ENCODE measurements at regions not wholly inside any gene's neighbourhood (a gene's known extent, or its start where the extent isn't known, plus 50 kb on each side); places are given as distances from the start of the nearest gene placed in this dataset.
"Not testable (repeated sequence)": the region's sequence is repeated elsewhere in the genome, so short reads cannot be mapped to it uniquely, and the experiment has no call there.

- no peak for DNase-seq
Measured at GRCh38 chr12:102344691-102345090, 135.7 kb downstream of the IGF1 start.

GRCh38 chr12:102343361-102344121 lies 136.8 kb downstream of the IGF1 start:
- DNase-seq: peak; percentile 94

DNA sequence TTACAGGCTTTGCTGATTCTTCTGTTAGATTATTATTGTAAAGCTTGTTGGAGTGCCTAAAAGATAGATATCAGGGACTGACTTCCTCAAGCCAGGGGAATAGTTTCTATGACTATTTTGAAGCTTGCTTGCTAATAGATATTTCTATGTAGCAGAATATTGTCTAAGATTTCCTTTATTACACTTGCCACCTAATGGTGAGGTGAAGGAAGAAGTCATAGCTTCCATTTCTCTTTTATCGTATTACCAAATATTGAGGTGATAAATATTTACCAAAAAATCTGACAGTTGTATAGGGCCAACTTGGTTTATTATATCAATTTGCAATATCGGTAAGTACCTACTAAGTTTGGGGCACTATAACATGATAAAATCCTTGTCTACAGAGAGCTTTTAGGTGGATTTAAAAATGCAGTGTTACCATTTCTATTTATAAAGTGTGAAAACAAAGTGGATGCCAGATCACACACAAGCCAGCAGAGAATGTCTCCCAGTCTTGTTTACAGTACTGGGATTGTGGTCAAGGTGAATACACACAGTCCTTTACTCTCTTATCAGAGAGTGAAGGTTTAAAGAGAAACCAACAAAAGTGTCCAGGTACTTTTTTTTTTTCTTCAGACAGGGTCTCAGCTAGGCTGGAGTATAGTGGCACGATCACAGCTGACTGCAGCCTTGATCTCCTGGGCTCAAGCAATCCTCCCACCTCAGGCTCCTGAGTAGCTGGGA lies 137.9 kb downstream of the IGF1 start:
- no peak for DNase-seq

GRCh38 chr12:102334765-102335164 lies 137.1 kb upstream of the PMCH start:
- DNase-seq: no peak

DNA sequence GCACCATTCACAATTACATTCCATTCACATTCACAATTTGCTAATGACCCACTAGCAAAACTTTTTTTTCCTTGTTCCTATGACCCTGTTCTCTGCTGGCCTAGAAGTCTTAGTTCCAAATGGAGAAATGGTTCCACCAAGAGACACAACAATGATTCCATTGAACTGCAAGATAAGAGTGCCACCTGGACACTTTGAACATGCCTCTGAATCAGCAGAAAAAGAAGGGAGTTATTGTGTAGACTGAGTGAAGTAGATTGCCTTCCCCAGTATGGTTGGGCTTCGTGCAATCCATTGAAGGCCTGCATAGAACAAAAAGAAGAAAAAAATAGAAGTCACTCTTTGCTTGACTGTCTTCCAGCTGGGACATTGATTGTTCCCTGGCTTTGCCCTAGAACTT lies 133.8 kb upstream of the PMCH start:
- no peak for DNase-seq

DNA sequence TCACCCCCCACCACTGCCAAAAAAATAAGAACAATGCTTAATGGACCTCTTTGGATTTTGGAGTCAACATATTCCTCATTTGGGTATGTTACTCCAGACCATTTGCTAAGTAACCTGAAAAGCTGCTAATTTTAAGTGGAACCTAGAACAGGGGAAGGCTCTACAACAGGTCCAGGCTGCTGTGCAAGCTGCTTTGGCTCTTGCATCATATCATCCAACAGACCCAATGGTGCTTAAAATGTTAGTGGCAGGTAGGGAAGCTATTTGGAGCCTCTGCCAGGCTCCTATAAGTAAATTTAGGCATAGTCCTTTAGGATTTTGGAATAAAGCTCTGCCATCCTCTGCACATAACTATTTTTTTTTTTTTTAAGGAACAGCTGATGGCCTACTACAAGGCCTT lies 132.2 kb upstream of the PMCH start:
- DNase-seq: no peak

- peak; percentile 57 for DNase-seq
Measured at GRCh38 chr12:102326982-102327381, 129.3 kb upstream of the PMCH start.

- DNase-seq: not testable (repeated sequence)
Measured at GRCh38 chr12:102325108-102325507, 127.5 kb upstream of the PMCH start.

GRCh38 chr12:102323799-102324198 lies 126.2 kb upstream of the PMCH start:
- no peak for DNase-seq

DNA sequence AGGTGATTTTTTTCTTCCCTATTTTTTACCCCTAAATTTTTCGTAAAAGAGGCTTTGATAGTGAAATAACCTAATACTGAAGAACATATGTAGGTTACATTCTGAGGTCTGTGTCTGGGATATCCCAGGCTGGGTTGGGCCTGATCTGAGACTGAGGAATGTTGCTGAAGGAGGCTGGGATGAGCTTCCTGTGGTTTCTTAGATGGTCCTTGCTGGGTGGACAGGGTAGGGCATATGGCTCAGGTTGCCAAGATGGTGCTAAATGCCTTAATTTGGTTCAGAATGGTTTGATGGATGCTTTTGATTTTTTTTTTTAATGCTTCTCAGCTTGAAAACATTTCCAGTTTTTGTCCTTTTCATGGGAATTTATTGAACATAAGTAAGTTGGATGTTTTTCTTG lies 124.6 kb upstream of the PMCH start:
- no peak for DNase-seq

DNA sequence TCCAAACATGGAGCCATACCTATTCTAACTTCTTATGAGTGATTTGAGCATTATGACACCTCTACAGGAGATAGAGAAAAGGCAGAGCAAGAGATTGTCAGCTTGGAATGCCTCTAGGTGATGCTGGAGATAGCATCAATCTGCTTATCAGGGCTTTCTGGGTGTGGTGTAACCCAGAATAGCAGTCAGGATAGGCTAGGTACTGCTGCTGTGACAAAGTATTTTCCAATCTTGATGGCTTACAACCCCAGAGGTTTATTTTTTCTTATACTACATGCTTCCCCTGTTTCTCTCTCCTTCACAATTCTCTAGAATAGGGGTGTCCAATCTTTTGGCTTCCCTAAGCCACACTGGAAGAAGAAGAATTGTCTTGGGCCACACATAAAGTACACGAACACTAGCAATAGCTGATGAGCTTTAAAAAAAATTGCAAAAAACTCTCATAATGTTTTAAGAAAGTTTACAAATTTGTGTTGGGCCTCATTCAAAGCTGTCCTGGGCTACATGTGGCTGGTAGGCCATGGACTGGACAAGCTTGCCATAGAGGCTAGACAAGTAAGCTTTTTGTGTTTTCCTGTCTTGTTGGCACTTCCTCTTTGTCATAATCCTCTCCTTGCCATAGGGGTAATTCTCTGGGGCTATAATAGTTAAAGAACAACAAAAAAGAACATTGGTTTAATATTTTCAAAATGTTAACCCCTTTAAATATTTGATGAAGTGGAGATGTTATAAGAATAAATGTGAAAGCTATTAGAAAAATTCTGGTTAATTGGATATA lies 123.9 kb upstream of the PMCH start:
- DNase-seq: no peak

DNA sequence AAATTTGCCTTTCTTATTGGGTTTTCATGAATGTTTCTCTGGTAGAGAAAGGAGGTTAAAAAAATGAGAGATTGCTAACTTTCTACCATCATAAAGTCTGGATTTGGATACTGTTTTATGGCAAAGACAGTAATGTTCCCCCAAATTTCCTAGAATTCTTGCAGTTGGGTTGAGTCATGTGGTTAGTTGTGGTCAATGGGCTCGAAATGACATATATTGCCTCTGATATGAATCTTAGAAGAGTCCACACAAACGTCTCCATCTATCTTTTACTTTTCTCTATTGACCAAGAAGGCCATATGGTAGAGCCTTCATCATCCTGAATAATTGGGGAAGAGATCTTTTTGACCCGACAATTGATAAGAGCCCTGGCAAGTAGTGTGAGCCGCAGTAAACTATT lies 119.5 kb upstream of the PMCH start:
- DNase-seq: no peak

GRCh38 chr12:102316723-102317122 lies 119.1 kb upstream of the PMCH start:
- DNase-seq: no peak

DNA sequence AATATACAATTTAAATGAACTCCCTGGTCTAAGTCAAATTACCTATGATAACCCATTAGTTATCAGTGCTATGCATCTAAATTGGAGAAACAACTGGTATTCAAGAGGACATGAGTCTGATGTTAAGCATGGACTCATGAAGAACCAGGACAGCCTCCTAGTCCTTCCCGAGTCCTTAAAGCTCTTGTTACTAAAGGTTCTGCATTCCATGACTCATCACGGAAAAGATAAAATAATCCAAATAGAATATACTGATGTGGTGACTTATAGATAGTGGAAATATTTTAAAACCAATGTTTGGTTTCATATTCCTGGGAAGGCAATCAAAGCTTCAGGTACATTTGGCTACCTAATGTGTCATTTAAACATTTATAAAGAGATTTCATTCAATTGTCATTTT lies 117.2 kb upstream of the PMCH start:
- no peak for DNase-seq

DNA sequence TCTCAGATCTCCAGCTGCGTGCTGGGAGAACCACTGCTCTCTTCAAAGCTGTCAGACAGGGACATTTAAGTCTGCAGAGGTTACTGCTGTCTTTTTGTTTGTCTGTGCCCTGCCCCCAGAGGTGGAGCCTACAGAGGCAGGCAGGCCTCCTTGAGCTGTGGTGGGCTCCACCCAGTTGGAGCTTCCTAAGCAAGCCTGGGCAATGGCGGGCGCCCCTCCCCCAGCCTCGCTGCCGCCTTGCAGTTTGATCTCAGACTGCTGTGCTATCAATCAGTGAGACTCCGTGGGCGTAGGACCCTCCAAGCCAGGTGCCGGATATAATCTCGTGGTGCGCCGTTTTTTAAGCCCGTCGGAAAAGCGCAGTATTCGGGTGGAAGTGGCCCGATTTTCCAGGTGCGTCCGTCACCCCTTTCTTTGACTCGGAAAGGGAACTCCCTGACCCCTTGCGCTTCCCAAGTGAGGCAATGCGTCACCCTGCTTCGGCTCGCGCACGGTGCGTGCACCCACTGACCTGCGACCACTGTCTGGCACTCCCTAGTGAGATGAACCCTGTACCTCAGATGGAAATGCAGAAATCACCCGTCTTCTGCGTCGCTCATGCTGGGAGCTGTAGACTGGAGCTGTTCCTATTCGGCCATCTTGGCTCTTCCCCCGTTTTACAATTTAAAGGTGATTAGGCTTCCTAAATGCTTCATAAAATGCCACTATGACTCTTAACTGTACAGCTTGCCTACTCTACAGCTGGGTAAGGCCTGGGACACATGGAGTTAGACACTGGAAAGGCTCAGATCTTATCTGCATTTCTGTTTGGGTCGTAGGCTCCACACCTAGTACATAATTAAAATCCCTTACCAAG lies 115.7 kb upstream of the PMCH start:
- not testable (repeated sequence) for DNase-seq

GRCh38 chr12:102305486-102305885 lies 107.9 kb upstream of the PMCH start:
- no peak for DNase-seq

DNA sequence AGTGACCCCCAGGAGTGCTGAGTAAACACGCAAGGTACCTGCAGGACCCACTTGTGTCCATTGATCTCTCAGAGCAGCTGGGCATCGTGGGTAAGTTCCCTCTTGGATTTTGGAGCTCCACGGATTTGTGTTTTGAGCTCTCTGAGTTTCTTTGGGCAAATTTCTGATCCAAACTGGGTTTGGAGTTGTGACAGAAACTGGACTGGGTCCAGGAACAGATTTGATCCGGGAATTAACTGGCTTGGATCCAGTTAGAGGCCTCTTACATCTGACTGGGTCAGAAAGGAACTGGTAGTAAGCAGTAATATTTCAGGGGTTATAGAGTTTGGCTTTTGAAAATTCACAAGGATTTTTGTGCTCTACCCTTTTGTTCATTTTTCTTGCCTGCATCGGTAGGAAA lies 107.0 kb upstream of the PMCH start:
- DNase-seq: not testable (repeated sequence)

DNA sequence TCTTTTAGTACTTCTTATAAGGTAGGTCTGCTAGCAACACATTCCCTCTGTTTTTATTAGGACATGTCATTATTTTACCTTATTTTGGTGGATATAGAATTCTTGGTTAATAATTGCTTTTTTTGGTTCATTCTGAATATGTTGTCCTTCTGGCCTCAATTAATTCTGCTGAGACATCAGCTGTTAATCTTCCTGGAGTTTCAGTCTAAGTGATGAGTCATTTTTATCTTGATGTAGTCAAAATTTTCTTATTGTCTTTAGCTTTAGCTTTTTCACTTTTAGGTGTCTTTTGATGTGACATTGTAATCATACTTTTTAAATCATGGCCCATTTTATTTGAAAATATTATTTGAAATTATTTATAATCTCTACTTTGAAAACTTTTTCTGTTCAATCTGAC lies 104.9 kb upstream of the PMCH start:
- no peak for DNase-seq

- no peak for DNase-seq
Measured at GRCh38 chr12:102301547-102301946, 103.9 kb upstream of the PMCH start.

GRCh38 chr12:102300824-102301461 lies 103.3 kb upstream of the PMCH start:
- peak; percentile 70 for DNase-seq

DNA sequence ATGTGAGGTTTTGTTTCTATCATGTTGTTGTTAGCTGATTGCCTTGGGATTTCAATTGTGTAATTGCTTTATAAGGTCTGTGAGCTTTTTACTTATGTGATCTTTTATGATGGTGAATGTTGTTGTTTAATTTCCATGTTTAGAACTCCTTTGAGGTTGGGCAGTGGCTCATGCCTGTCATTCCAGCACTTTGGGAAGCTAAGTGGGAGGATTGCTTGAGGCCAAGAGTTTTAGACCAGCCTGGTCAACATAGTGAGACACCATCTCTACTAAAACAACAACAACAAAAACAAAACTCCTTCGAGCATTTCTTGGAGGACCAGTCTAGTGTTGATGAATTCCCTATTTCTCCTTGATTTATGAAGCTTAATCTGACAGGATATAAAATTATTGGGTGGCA lies 102.1 kb upstream of the PMCH start:
- no peak for DNase-seq

DNA sequence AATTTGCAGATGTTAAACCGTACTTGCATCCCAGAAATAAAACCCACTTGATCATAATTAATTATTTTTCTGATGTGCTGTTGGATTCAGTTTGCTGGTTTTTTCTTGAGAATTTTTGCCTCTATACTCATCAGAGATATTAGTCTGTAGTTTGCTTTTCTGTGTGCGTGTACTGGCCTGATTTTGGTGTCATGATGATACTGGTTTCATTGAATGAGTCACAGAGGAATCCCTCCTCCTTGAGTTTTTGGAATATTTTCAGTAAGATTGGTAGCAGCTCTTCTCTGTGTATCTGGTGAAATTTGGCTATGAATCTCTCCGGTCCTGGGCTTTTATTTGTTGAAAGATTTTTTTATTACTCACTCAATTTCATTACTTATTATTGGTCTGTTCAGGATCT lies 100.4 kb upstream of the PMCH start:
- DNase-seq: no peak
